Neural cell (in vitro differentiated cells): ENCODE measurements at regions not wholly inside any gene's neighbourhood (a gene's known extent, or its start where the extent isn't known, plus 50 kb on each side); places are given as distances from the start of the nearest gene placed in this dataset.

ENCODE experiments used
- H2AFZ ChIP-seq: fragments of 200-600, 300-800 bp; sonication (generic), shearing (Covaris generic); 2 replicates; pipeline ENCODE4 v1.6.0; 2014; ENCODE audit warnings: low read depth, mild to moderate bottlenecking, antibody characterized with exemption, low read length, moderate library complexity
- H3F3A ChIP-seq: fragments of 200-600 bp; shearing (Covaris generic); 2 replicates; pipeline ENCODE4 v1.6.1; 2016; ENCODE audit warnings: mild to moderate bottlenecking, moderate library complexity, mixed read lengths, antibody characterized with exemption, low read length; ENCODE audit not compliant: insufficient read depth, poor library complexity, severe bottlenecking
- H3K27ac ChIP-seq: fragments of 200-600, 300-800 bp; sonication (generic), shearing (Covaris generic); 2 replicates; pipeline ENCODE4 v1.5.1; 2014; ENCODE audit warnings: mild to moderate bottlenecking, low read length, moderate library complexity
- H3K27me3 ChIP-seq: fragments of 300-800, 200-600 bp; sonication (generic), shearing (Covaris generic); 2 replicates; pipeline ENCODE4 v1.6.0; 2014; ENCODE audit warnings: mild to moderate bottlenecking, low read depth, low read length, moderate library complexity; ENCODE audit not compliant: insufficient read depth
- H3K36me3 ChIP-seq: fragments of 300-800, 200-600 bp; sonication (generic), shearing (Covaris generic); 2 replicates; pipeline ENCODE4 v1.5.1; 2014; ENCODE audit warnings: mild to moderate bottlenecking, antibody characterized with exemption, low read length, moderate library complexity; ENCODE audit not compliant: insufficient read depth
- H3K4me2 ChIP-seq: fragments of 300-800, 200-600 bp; sonication (generic), shearing (Covaris generic); 2 replicates; pipeline ENCODE4 v1.6.0; 2014; ENCODE audit warnings: mild to moderate bottlenecking, low read length
- H3K4me3 ChIP-seq: fragments of 300-800, 200-600 bp; sonication (generic), shearing (Covaris generic); 2 replicates; pipeline ENCODE4 v1.5.1; 2014; ENCODE audit warnings: mild to moderate bottlenecking, low read length, moderate library complexity
- H3K79me2 ChIP-seq: fragments of 200-600 bp; shearing (Covaris generic); replicated peaks from 2 replicates; pipeline ENCODE4 v1.6.0; 2014; ENCODE audit warnings: mild to moderate bottlenecking, low read length, moderate library complexity; ENCODE audit not compliant: insufficient read depth
- H3K9ac ChIP-seq: fragments of 300-800, 200-600 bp; sonication (generic), shearing (Covaris generic); 2 replicates; pipeline ENCODE4 v1.6.1; 2016; ENCODE audit warnings: mild to moderate bottlenecking, low read length, mixed read lengths
- H3K9me2 ChIP-seq: fragments of 200-600 bp; shearing (Covaris generic); 2 replicates; pipeline ENCODE4 v1.6.1; 2016; ENCODE audit warnings: mild to moderate bottlenecking, low read length, mixed read lengths; ENCODE audit not compliant: insufficient read depth
- H3K9me3 ChIP-seq: fragments of 200-600, 300-800 bp; sonication (generic), shearing (Covaris generic); 2 replicates; pipeline ENCODE4 v1.6.1; 2016; ENCODE audit warnings: mild to moderate bottlenecking, mixed run types, low read length, moderate library complexity, mixed read lengths
- H4K20me1 ChIP-seq: fragments of 200-600 bp; shearing (Covaris generic); 2 replicates; pipeline ENCODE4 v1.6.1; 2016; ENCODE audit warnings: mild to moderate bottlenecking, mixed run types; ENCODE audit not compliant: insufficient read depth
- EP300 ChIP-seq: fragments of 450-650 bp; conservative IDR thresholded peaks from 2 replicates; pipeline ENCODE4 v1.6.1; 2014; ENCODE audit warnings: antibody characterized with exemption, mild to moderate bottlenecking, moderate library complexity; ENCODE audit not compliant: poor library complexity, severe bottlenecking
- EZH2 ChIP-seq: fragments of 200-600, 300-800 bp; shearing (Covaris generic), sonication (generic); IDR thresholded peaks from 2 replicates; pipeline ENCODE4 v1.6.1; 2014; ENCODE audit warnings: antibody characterized with exemption, low read length, borderline replicate concordance, mild to moderate bottlenecking; ENCODE audit not compliant: insufficient read depth, poor library complexity, severe bottlenecking
- MXI1 ChIP-seq: fragments of 450-650 bp; conservative IDR thresholded peaks from 2 replicates; pipeline ENCODE4 v1.6.1; 2014; ENCODE audit warnings: antibody characterized with exemption, mild to moderate bottlenecking; ENCODE audit not compliant: poor library complexity, severe bottlenecking
- POLR2AphosphoS5 ChIP-seq: IDR thresholded peaks from 2 replicates; pipeline ENCODE4 v1.6.1; 2012
- RAD21 ChIP-seq: fragments of 450-650 bp; conservative IDR thresholded peaks from 2 replicates; pipeline ENCODE4 v1.6.1; 2014; ENCODE audit warnings: antibody characterized with exemption, mild to moderate bottlenecking, moderate library complexity
- SMC3 ChIP-seq: fragments of 450-650 bp; conservative IDR thresholded peaks from 2 replicates; pipeline ENCODE4 v1.6.1; 2014; ENCODE audit warnings: antibody characterized with exemption, mild to moderate bottlenecking, moderate library complexity; ENCODE audit not compliant: poor library complexity
- TAF1 ChIP-seq: IDR thresholded peaks from 2 replicates; pipeline ENCODE4 v1.6.1; 2012; ENCODE audit warnings: low read depth
- TF ChIP-seq, protein P1 (sequence below): IDR thresholded peaks from 2 replicates; pipeline ENCODE4 v1.6.1; 2012; ENCODE audit warnings: borderline replicate concordance
- TF ChIP-seq, protein P2 (sequence below): fragments of 450-650 bp; IDR thresholded peaks from 2 replicates; pipeline ENCODE4 v1.5.1; 2014; ENCODE audit warnings: antibody characterized with exemption, mild to moderate bottlenecking, moderate library complexity; ENCODE audit not compliant: poor library complexity, severe bottlenecking

GRCh38 chr6:105873211-105873704, 212.9 kb upstream of the PRDM1 start:
- Histone ChIP-seq H3K9ac (no peak overlapping the region), H3F3A (no peaks in the 10 kb centered on the region), H3K4me3 (no peak overlapping the region), H3K79me2 (no peaks in the 10 kb centered on the region), H2AFZ (no peak overlapping the region), H3K9me2 (no peaks in the 10 kb centered on the region), H3K4me2 (no peak overlapping the region), H3K9me3 (no peaks in the 10 kb centered on the region), H3K27ac (no peak overlapping the region), H3K36me3 (no peaks in the 10 kb centered on the region), H4K20me1 (no peaks in the 10 kb centered on the region), H3K27me3 (no peaks in the 10 kb centered on the region)
- TF ChIP-seq, protein P1, sequence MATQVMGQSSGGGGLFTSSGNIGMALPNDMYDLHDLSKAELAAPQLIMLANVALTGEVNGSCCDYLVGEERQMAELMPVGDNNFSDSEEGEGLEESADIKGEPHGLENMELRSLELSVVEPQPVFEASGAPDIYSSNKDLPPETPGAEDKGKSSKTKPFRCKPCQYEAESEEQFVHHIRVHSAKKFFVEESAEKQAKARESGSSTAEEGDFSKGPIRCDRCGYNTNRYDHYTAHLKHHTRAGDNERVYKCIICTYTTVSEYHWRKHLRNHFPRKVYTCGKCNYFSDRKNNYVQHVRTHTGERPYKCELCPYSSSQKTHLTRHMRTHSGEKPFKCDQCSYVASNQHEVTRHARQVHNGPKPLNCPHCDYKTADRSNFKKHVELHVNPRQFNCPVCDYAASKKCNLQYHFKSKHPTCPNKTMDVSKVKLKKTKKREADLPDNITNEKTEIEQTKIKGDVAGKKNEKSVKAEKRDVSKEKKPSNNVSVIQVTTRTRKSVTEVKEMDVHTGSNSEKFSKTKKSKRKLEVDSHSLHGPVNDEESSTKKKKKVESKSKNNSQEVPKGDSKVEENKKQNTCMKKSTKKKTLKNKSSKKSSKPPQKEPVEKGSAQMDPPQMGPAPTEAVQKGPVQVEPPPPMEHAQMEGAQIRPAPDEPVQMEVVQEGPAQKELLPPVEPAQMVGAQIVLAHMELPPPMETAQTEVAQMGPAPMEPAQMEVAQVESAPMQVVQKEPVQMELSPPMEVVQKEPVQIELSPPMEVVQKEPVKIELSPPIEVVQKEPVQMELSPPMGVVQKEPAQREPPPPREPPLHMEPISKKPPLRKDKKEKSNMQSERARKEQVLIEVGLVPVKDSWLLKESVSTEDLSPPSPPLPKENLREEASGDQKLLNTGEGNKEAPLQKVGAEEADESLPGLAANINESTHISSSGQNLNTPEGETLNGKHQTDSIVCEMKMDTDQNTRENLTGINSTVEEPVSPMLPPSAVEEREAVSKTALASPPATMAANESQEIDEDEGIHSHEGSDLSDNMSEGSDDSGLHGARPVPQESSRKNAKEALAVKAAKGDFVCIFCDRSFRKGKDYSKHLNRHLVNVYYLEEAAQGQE: no peak
- no peak for TF ChIP-seq TAF1
- TF ChIP-seq POLR2AphosphoS5: no peak
- TF ChIP-seq, protein P2, sequence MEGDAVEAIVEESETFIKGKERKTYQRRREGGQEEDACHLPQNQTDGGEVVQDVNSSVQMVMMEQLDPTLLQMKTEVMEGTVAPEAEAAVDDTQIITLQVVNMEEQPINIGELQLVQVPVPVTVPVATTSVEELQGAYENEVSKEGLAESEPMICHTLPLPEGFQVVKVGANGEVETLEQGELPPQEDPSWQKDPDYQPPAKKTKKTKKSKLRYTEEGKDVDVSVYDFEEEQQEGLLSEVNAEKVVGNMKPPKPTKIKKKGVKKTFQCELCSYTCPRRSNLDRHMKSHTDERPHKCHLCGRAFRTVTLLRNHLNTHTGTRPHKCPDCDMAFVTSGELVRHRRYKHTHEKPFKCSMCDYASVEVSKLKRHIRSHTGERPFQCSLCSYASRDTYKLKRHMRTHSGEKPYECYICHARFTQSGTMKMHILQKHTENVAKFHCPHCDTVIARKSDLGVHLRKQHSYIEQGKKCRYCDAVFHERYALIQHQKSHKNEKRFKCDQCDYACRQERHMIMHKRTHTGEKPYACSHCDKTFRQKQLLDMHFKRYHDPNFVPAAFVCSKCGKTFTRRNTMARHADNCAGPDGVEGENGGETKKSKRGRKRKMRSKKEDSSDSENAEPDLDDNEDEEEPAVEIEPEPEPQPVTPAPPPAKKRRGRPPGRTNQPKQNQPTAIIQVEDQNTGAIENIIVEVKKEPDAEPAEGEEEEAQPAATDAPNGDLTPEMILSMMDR: no peak
- no peak for TF ChIP-seq MXI1
- TF ChIP-seq EZH2: no peak

DNA sequence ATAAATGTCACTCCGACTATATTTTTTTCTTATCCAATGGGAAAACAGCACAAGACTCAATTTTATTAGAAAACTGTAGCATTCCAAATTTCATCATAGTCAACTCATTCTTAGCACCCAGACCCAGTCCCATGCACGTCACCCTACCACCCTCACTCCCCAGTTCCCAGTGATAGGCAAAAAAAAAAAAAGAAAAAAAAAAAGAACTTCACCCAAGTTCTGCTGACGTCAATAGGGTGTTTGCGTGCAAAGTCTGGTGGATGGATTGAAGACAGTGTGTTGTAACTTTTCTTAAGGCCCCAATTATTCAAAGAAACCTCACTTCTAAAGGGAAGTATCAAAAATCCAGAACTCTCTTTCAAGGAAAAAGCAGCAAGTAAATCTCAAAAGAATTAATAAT, 213.9 kb upstream of the PRDM1 start:
- TF ChIP-seq SMC3: no peak
- H3K27ac ChIP-seq: no peak overlapping the region
- no peak overlapping the region for H3K4me3 ChIP-seq
- H3K36me3 ChIP-seq: no peaks in the 10 kb centered on the region
- no peak overlapping the region for H3K4me2 ChIP-seq
- no peaks in the 10 kb centered on the region for H3K79me2 ChIP-seq
- no peak overlapping the region for H2AFZ ChIP-seq
- H3K9me3 ChIP-seq: no peaks in the 10 kb centered on the region
- H3K9ac ChIP-seq: no peak overlapping the region
- H3F3A ChIP-seq: no peaks in the 10 kb centered on the region
- no peaks in the 10 kb centered on the region for H3K9me2 ChIP-seq
- H3K27me3 ChIP-seq: no peaks in the 10 kb centered on the region
- H4K20me1 ChIP-seq: no peaks in the 10 kb centered on the region

DNA sequence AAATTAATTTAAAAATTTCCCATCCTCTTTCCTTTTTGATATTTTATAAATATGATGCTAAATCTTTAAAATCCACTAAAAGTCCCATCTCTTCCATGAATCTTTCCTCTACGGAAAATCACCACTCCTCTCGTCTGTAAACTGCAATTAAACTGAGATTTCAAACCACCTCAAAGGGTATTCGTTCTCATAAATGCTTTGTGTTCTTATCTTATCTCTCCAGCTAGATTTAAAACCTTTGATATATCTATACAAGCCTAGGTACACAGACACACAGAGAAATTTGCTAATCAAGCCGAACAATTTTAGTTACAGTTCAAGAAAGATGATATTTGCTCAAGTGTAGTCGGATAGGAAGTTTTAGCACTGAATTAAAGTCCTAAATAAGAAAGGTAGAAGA, 214.6 kb upstream of the PRDM1 start:
- Histone ChIP-seq H3K79me2 (no peaks in the 10 kb centered on the region), H2AFZ (no peak overlapping the region), H3K9ac (no peak overlapping the region), H3K4me2 (no peak overlapping the region), H3K9me2 (no peaks in the 10 kb centered on the region), H4K20me1 (no peaks in the 10 kb centered on the region), H3K27ac (no peak overlapping the region), H3F3A (no peaks in the 10 kb centered on the region), H3K27me3 (no peaks in the 10 kb centered on the region), H3K9me3 (no peaks in the 10 kb centered on the region), H3K4me3 (no peak overlapping the region), H3K36me3 (no peaks in the 10 kb centered on the region)
- no peak for TF ChIP-seq EP300
- TF ChIP-seq EZH2: no peak
- no peak for TF ChIP-seq SMC3
- no peak for TF ChIP-seq RAD21
- TF ChIP-seq POLR2AphosphoS5: no peak
- no peak for TF ChIP-seq TAF1
- TF ChIP-seq, protein P1: no peak
- TF ChIP-seq MXI1: no peak
- TF ChIP-seq, protein P2: no peak
